BLaER1 (cell line): ENCODE measurements at regions not wholly inside any gene's neighbourhood (a gene's known extent, or its start where the extent isn't known, plus 50 kb on each side); places are given as distances from the start of the nearest gene placed in this dataset.
"Not testable (repeated sequence)": the region's sequence is repeated elsewhere in the genome, so short reads cannot be mapped to it uniquely, and the experiment has no call there.

ENCODE experiments used
- H3K27ac ChIP-seq: shearing (Covaris generic); formaldehyde crosslinking; 2 replicates; pipeline ENCODE4 v1.8.1; 2022
- H3K27me3 ChIP-seq: shearing (Covaris generic); formaldehyde crosslinking; 2 replicates; pipeline ENCODE4 v1.8.1; 2022
- H3K36me3 ChIP-seq: shearing (Covaris generic); formaldehyde crosslinking; 2 replicates; pipeline ENCODE4 v1.8.1; 2022
- H3K4me1 ChIP-seq: shearing (Covaris generic); formaldehyde crosslinking; 2 replicates; pipeline ENCODE4 v1.8.1; 2022
- H3K4me2 ChIP-seq: shearing (Covaris generic); formaldehyde crosslinking; 2 replicates; pipeline ENCODE4 v1.8.1; 2022
- H3K4me3 ChIP-seq: shearing (Covaris generic); formaldehyde crosslinking; 2 replicates; pipeline ENCODE4 v1.8.1; 2022
- H3K9ac ChIP-seq: shearing (Covaris generic); formaldehyde crosslinking; 2 replicates; pipeline ENCODE4 v1.8.1; 2022
- H3K9me3 ChIP-seq: shearing (Covaris generic); formaldehyde crosslinking; 2 replicates; pipeline ENCODE4 v1.8.1; 2022
- H4K20me1 ChIP-seq: shearing (Covaris generic); formaldehyde crosslinking; 2 replicates; pipeline ENCODE4 v1.8.1; 2022
- Cebpa-rat ChIP-seq: shearing (Covaris generic); IDR thresholded peaks from 2 replicates; pipeline ENCODE4 v1.8.1; 2022

- Histone ChIP-seq H3K4me3 (no peak overlapping the region), H3K36me3 (no peaks in the 10 kb centered on the region), H3K4me2 (no peak overlapping the region), H3K27me3 (no peaks in the 10 kb centered on the region), H3K9ac (no peak overlapping the region), H3K27ac (no peak overlapping the region), H3K9me3 (peaks cover 20% of the 10 kb centered on the region), H4K20me1 (no peaks in the 10 kb centered on the region), H3K4me1 (peaks cover 8% of the 10 kb centered on the region; the same call in 1 of the 2 replicates)
- no peak for TF ChIP-seq Cebpa-rat
Observed at GRCh38 chr5:34551911-34552433, 104.2 kb upstream of the RAI14 start.

GRCh38 chr5:34552686-34553085 is 103.4 kb upstream of the RAI14 start:
- Histone ChIP-seq H3K4me1 (peaks cover 8% of the 10 kb centered on the region; the same call in 1 of the 2 replicates), H3K4me2 (no peak overlapping the region), H3K4me3 (no peak overlapping the region), H3K27me3 (no peaks in the 10 kb centered on the region), H3K27ac (no peak overlapping the region), H3K9ac (no peak overlapping the region), H4K20me1 (no peaks in the 10 kb centered on the region), H3K36me3 (no peaks in the 10 kb centered on the region), H3K9me3 (peaks cover 13% of the 10 kb centered on the region)
- no peak for TF ChIP-seq Cebpa-rat

GRCh38 chr5:34553581-34553980 is 102.5 kb upstream of the RAI14 start:
- H3K27me3 ChIP-seq, result no peaks in the 10 kb centered on the region
- H3K27ac ChIP-seq, result no peak overlapping the region
- no peak for TF ChIP-seq Cebpa-rat
- H3K4me2 ChIP-seq, result no peak overlapping the region
- H3K4me1 ChIP-seq, result peaks cover 8% of the 10 kb centered on the region; the same call in 1 of the 2 replicates
- H4K20me1 ChIP-seq, result no peaks in the 10 kb centered on the region
- H3K9me3 ChIP-seq, result peaks cover 4% of the 10 kb centered on the region; the same call in 1 of the 2 replicates
- no peak overlapping the region for H3K4me3 ChIP-seq
- no peak overlapping the region for H3K9ac ChIP-seq
- no peaks in the 10 kb centered on the region for H3K36me3 ChIP-seq

GRCh38 chr5:34554641-34555040 is 101.5 kb upstream of the RAI14 start:
- H3K9me3 ChIP-seq, result no peaks in the 10 kb centered on the region
- peaks cover 8% of the 10 kb centered on the region; the same call in 1 of the 2 replicates for H3K4me1 ChIP-seq
- no peaks in the 10 kb centered on the region for H4K20me1 ChIP-seq
- no peaks in the 10 kb centered on the region for H3K36me3 ChIP-seq
- no peak for TF ChIP-seq Cebpa-rat
- H3K27me3 ChIP-seq, result no peaks in the 10 kb centered on the region
- no peak overlapping the region for H3K4me3 ChIP-seq
- no peak overlapping the region for H3K9ac ChIP-seq
- no peak overlapping the region for H3K4me2 ChIP-seq
- H3K27ac ChIP-seq, result no peak overlapping the region

GRCh38 chr5:34555699-34556508 is 100.2 kb upstream of the RAI14 start:
- H3K9ac ChIP-seq, result no peak overlapping the region
- H3K4me1 ChIP-seq, result peaks cover 8% of the 10 kb centered on the region; the same call in 1 of the 2 replicates
- H3K9me3 ChIP-seq, result no peaks in the 10 kb centered on the region
- no peak overlapping the region for H3K27ac ChIP-seq
- H3K4me2 ChIP-seq, result no peak overlapping the region
- no peaks in the 10 kb centered on the region for H3K36me3 ChIP-seq
- no peaks in the 10 kb centered on the region for H4K20me1 ChIP-seq
- no peak for TF ChIP-seq Cebpa-rat
- no peak overlapping the region for H3K4me3 ChIP-seq
- no peaks in the 10 kb centered on the region for H3K27me3 ChIP-seq

GRCh38 chr5:34556509-34556782 is 99.7 kb upstream of the RAI14 start:
- Histone ChIP-seq H3K9me3 (no peaks in the 10 kb centered on the region), H4K20me1 (no peaks in the 10 kb centered on the region), H3K4me2 (no peak overlapping the region), H3K4me3 (no peak overlapping the region), H3K27ac (no peak overlapping the region), H3K4me1 (peaks cover 8% of the 10 kb centered on the region; the same call in 1 of the 2 replicates), H3K27me3 (no peaks in the 10 kb centered on the region), H3K36me3 (no peaks in the 10 kb centered on the region), H3K9ac (no peak overlapping the region)
- TF ChIP-seq Cebpa-rat, result no peak

- not testable (repeated sequence) for H4K20me1 ChIP-seq, H3K27me3 ChIP-seq, H3K9me3 ChIP-seq, H3K4me1 ChIP-seq, H3K27ac ChIP-seq, H3K4me3 ChIP-seq, H3K4me2 ChIP-seq, H3K9ac ChIP-seq, H3K36me3 ChIP-seq
Observed at GRCh38 chr5:34561581-34561980, 94.5 kb upstream of the RAI14 start.

GRCh38 chr5:34562791-34563190 is 93.3 kb upstream of the RAI14 start:
- no peaks in the 10 kb centered on the region for H4K20me1 ChIP-seq
- H3K27ac ChIP-seq, result no peak overlapping the region
- no peaks in the 10 kb centered on the region for H3K4me1 ChIP-seq
- no peak overlapping the region for H3K4me2 ChIP-seq
- H3K4me3 ChIP-seq, result no peak overlapping the region
- H3K9ac ChIP-seq, result no peak overlapping the region
- H3K36me3 ChIP-seq, result no peaks in the 10 kb centered on the region
- no peak for TF ChIP-seq Cebpa-rat
- H3K27me3 ChIP-seq, result no peaks in the 10 kb centered on the region
- no peaks in the 10 kb centered on the region for H3K9me3 ChIP-seq

GRCh38 chr5:34563269-34563668 is 92.9 kb upstream of the RAI14 start:
- no peaks in the 10 kb centered on the region for H3K27me3 ChIP-seq
- no peaks in the 10 kb centered on the region for H3K36me3 ChIP-seq
- H3K4me2 ChIP-seq, result no peak overlapping the region
- no peak overlapping the region for H3K4me3 ChIP-seq
- no peaks in the 10 kb centered on the region for H3K9me3 ChIP-seq
- H3K9ac ChIP-seq, result no peak overlapping the region
- no peak overlapping the region for H3K27ac ChIP-seq
- no peaks in the 10 kb centered on the region for H3K4me1 ChIP-seq
- TF ChIP-seq Cebpa-rat, result no peak
- no peaks in the 10 kb centered on the region for H4K20me1 ChIP-seq

GRCh38 chr5:34563931-34564709 is 92.0 kb upstream of the RAI14 start:
- H3K4me1 ChIP-seq, result no peaks in the 10 kb centered on the region
- H3K4me3 ChIP-seq, result no peak overlapping the region
- no peak overlapping the region for H3K4me2 ChIP-seq
- no peaks in the 10 kb centered on the region for H3K9me3 ChIP-seq
- H3K9ac ChIP-seq, result no peak overlapping the region
- no peaks in the 10 kb centered on the region for H3K27me3 ChIP-seq
- no peak for TF ChIP-seq Cebpa-rat
- H4K20me1 ChIP-seq, result no peaks in the 10 kb centered on the region
- no peaks in the 10 kb centered on the region for H3K36me3 ChIP-seq
- no peak overlapping the region for H3K27ac ChIP-seq
